Stimulated activated CD4-positive, alpha-beta T cell treated with anti-CD3 and anti-CD28 coated beads, Interleukin-1b, Interleukin-23, amount 100 ng/mL, for 24 hours (primary cell): ENCODE measurements at regions not wholly inside any gene's neighbourhood (a gene's known extent, or its start where the extent isn't known, plus 50 kb on each side); places are given as distances from the start of the nearest gene placed in this dataset.
"Not testable (repeated sequence)": the region's sequence is repeated elsewhere in the genome, so short reads cannot be mapped to it uniquely, and the experiment has no call there.

ENCODE experiments used
- DNase-seq, 4 experiments: peaks; one replicate each; pipeline ENCODE4 v3.0.0-alpha.2; 2020; ENCODE audit warnings: low read depth in 4 of 4, low spot score in 1 of 4

- DNase-seq: no peak
Observed at GRCh38 chr9:74412236-74412979, 84.7 kb upstream of the RORB start.

GRCh38 chr9:74413876-74414275, 83.3 kb upstream of the RORB start:
- no peak for DNase-seq

GRCh38 chr9:74414325-74414724, 82.8 kb upstream of the RORB start:
- no peak for DNase-seq

- no peak for DNase-seq
Observed at GRCh38 chr9:74415995-74416394, 81.1 kb upstream of the RORB start.

- not testable (repeated sequence) for DNase-seq
Observed at GRCh38 chr9:74424488-74424887, 72.6 kb upstream of the RORB start.

GRCh38 chr9:74431467-74431866, 65.7 kb upstream of the RORB start:
- DNase-seq: no peak

- no peak for DNase-seq
Observed at GRCh38 chr9:74443036-74443750, 53.9 kb upstream of the RORB start.

GRCh38 chr9:74444369-74444768, 52.8 kb upstream of the RORB start:
- DNase-seq: no peak
